Natural killer cell treated with Interleukin-12 subunit alpha and Interleukin-12 subunit beta and Interleukin-15 and Interleukin-18, amount 100 ng/mL, for 72 hours (primary cell): ENCODE measurements at regions not wholly inside any gene's neighbourhood (a gene's known extent, or its start where the extent isn't known, plus 50 kb on each side); places are given as distances from the start of the nearest gene placed in this dataset.
"Not testable (repeated sequence)": the region's sequence is repeated elsewhere in the genome, so short reads cannot be mapped to it uniquely, and the experiment has no call there.

ENCODE experiments used
- ATAC-seq, 2 donors: fragments of 150-1000 bp; cut with Tn5 transposase in 1 of 2; sonication (Bioruptor Pico), chemical (Tn5 transposase) in 1 of 2; 2 replicates each; pipeline ENCODE4 v1.10.0; 2021
- DNase-seq: peaks from one replicate; pipeline ENCODE4 v3.0.0; 2022; ENCODE audit warnings: low spot score
- H3K27ac Mint-ChIP-seq, 2 donors: 1 replicate in 1 of 2; 2 replicates in 1 of 2; pipeline ENCODE4 v1.8.0; 2022; ENCODE audit warnings: mixed read lengths in 2 of 2, mild to moderate bottlenecking in 1 of 2, moderate library complexity in 1 of 2
- H3K27me3 Mint-ChIP-seq, 2 donors: 1 replicate in 1 of 2; 2 replicates in 1 of 2; pipeline ENCODE4 v1.8.0; 2022; ENCODE audit warnings: mixed read lengths in 2 of 2
- H3K36me3 Mint-ChIP-seq: one replicate; pipeline ENCODE4 v1.8.0; 2022; ENCODE audit warnings: mixed read lengths
- H3K4me1 Mint-ChIP-seq, 2 donors: 1 replicate in 1 of 2; 2 replicates in 1 of 2; pipeline ENCODE4 v1.8.0; 2022; ENCODE audit warnings: low read depth in 2 of 2, mixed read lengths in 2 of 2, mild to moderate bottlenecking in 1 of 2
- H3K4me3 Mint-ChIP-seq: one replicate; pipeline ENCODE4 v1.8.0; 2022; ENCODE audit warnings: mixed read lengths
- H3K9me3 Mint-ChIP-seq: 2 replicates; pipeline ENCODE4 v1.8.0; 2022; ENCODE audit warnings: mixed read lengths

GRCh38 chr7:97928844-97929243 is 56.6 kb upstream of the ASNS start:
- DNase-seq, H3K4me1 Mint-ChIP-seq, H3K36me3 Mint-ChIP-seq, H3K27ac Mint-ChIP-seq, H3K9me3 Mint-ChIP-seq, ATAC-seq, H3K27me3 Mint-ChIP-seq: not testable (repeated sequence)
- peak overlapping the region; percentile 46 for H3K4me3 Mint-ChIP-seq

- DNase-seq (peak; percentile 70), ATAC-seq (peak in 1 of 2 donors; percentile 71)
- H3K27ac Mint-ChIP-seq, H3K9me3 Mint-ChIP-seq, H3K4me1 Mint-ChIP-seq, H3K27me3 Mint-ChIP-seq, H3K36me3 Mint-ChIP-seq: not testable (repeated sequence)
- H3K4me3 Mint-ChIP-seq: peak overlapping the region; percentile 46
These were observed 55.9 kb upstream of the ASNS start for GRCh38 chr7:97927790-97928748.
